ENCODE measurements at regions not wholly inside any gene's neighbourhood (a gene's known extent, or its start where the extent isn't known, plus 50 kb on each side); places are given as distances from the start of the nearest gene placed in this dataset.

DNA sequence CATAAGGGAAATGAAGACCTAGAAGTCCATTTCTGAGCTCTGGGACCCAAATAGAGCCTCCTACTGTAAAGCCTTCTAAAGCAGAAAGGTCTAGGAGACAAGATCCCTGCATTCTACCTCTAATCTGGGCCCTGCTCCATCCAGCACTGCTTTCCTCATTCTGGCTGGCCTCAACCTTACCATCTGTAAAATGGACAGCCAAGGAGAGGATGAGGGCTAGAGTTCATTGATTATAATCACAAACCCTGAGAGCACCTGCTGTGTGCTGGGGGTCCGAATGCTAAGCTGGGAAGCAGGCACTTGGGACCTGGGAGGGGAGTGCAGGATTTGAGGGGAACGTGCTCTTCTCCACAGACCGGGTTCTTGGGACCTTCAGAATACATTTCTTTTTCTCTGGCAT is 454.0 kb upstream of the ZMIZ1 start:
- DNase-seq (ENCODE audit: low spot score) = no peak
- in situ Hi-C loops (cut with HindIII; ENCODE audit: low sequenced_read_pairs) = no loop called here

DNA sequence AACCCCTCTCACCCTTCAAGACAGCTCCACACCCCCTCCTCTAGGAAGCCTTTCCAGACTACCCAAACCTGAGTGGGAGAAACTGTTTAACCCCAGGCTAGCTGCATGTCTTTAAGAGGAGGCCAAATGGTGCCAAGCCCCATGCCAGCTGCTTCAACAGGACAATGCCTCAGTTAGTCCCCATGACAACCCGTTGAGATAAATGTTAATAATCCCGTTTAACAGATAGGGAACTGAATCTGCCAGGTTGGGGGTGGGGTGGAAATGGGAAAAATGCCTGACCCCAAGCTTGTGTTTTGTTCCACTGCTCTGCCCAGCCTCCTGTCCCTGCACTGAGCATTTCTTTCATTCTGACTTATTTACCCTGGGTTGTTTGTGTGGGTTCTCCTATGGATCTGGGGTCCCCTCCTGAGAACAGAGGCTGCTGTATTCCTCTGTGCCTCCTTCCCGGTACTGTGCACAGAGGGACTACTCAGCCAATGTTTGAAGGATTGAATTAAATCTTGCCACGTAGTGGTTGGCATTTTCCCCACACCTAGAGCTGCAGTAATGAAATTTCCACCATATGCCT is 452.6 kb upstream of the ZMIZ1 start:
- in situ Hi-C loops (cut with HindIII; ENCODE audit: low sequenced_read_pairs) = no loop called here
- no peak for DNase-seq (ENCODE audit: low spot score)

DNA sequence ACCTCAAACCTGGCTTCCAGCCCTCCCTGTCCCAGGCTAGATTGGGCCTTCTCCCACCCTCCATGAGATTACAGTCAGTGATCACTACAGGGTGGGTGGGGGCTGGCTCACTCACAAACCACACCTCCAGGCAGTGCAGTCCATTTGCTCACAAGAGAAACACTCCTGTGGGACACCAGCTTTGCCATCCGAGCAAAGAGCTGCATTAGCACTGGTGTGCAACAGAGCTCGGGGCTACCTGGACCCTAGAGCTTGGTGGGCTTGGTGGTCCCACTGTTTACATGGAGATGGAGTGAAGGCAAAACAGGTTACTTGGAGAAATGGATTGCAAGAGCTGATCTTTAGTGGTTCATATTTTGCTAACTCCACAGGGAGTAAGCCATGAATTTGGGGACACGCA is 451.7 kb upstream of the ZMIZ1 start:
- no peak for DNase-seq (ENCODE audit: low spot score)
- in situ Hi-C loops (cut with HindIII; ENCODE audit: low sequenced_read_pairs) = no loop called here

DNA sequence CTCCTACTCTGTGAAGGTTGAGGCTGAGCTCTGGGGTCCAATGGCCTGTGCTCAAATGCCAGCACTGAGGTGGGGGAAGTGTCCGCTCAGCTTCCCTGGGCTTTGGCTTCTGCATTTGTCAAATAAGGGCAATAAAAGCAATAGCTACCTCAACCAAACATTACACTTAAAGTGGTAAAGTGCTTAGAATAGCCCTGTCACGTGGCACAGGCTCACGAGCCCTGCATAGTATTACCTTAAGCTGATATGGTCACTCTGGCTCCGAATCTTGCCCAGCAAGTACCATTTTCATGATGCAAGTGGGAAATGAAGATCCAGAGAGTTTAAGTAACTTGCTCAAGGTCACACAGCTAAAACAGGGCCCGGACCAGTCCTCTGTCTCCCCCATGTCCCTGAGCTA is 451.1 kb upstream of the ZMIZ1 start:
- in situ Hi-C loops (cut with HindIII; ENCODE audit: low sequenced_read_pairs) = no loop called here
- DNase-seq (ENCODE audit: low spot score) = no peak

DNA sequence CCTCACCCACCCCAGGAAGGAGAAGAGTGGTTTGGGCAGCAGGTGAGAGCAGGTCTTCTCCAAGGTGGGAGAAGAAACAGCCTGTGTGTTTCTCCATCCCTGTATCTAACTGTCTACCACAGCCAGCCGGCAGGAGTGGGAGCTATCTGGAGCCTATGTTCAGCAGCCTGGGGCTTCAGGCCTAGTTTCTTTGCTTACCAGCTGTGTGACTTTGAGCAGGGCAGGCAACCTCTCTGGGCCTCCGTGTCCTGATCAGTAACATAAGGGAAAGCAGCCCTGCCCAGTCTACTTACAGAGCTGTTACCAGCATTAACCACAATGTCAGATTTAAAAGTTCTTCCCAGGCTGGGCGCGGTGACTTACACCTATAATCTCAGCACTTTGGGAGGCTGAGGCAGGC is 450.7 kb upstream of the ZMIZ1 start:
- in situ Hi-C loops (cut with HindIII; ENCODE audit: low sequenced_read_pairs) = no loop called here

DNA sequence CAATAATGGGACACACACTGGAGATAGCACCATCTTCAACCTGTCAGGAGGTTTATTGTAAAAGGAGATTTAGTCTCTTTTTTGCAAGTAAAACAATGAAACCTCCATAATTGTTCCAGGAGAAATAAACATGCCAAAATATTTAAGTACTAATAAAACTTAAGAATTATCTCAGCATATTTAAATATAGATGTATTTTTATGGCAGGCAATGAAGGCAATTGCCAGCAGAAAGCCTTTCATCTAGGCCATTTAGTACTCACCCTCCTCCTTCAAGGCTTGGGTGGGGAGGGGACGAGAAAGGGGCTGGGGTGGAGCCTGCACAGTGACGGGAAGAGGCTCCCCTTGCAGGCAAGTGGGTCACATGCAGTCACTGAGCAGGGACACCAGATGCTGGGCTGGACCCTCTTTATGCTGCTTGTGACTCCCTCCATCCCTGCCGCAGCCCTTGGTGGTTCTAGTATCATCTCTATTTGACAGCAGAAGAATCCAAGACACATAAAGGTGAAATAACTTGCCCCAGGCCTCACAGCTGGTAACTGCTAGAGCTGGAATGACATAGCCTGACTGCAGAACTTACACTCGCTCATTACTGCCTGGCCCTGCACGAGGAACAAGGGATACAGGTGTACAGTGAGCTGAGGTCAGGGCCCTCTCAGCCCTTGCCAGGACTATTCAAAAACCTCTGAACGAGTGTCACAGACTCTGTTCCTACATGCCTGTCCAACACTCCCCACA is 449.5 kb upstream of the ZMIZ1 start:
- in situ Hi-C loops (cut with HindIII; ENCODE audit: low sequenced_read_pairs) = no loop called here
- no peak for DNase-seq (ENCODE audit: low spot score)

More for the DNA sequence above, 450.7 kb upstream of the ZMIZ1 start:
- DNase-seq (ENCODE audit: low spot score) = no peak

DNA sequence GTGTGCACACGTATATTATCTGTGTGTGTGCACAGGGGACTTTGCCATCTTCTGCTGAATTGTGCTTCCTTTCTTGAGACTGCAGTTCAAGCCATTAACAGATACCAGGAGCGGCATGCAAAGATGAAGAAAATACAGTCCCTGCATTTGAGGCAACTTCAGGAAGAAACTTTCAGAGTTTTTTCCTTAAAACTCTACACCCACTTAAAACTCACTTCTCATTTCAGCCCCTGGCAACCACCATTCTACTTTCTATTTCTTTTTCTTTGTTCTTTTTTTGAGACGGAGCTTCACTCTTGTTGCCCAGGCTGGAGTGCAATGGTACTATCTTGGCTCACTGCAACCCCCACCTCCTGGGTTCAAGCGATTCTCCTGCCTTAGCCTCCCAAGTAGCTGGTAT is 448.9 kb upstream of the ZMIZ1 start:
- in situ Hi-C loops (cut with HindIII; ENCODE audit: low sequenced_read_pairs) = no loop called here
- no peak for DNase-seq (ENCODE audit: low spot score)

DNA sequence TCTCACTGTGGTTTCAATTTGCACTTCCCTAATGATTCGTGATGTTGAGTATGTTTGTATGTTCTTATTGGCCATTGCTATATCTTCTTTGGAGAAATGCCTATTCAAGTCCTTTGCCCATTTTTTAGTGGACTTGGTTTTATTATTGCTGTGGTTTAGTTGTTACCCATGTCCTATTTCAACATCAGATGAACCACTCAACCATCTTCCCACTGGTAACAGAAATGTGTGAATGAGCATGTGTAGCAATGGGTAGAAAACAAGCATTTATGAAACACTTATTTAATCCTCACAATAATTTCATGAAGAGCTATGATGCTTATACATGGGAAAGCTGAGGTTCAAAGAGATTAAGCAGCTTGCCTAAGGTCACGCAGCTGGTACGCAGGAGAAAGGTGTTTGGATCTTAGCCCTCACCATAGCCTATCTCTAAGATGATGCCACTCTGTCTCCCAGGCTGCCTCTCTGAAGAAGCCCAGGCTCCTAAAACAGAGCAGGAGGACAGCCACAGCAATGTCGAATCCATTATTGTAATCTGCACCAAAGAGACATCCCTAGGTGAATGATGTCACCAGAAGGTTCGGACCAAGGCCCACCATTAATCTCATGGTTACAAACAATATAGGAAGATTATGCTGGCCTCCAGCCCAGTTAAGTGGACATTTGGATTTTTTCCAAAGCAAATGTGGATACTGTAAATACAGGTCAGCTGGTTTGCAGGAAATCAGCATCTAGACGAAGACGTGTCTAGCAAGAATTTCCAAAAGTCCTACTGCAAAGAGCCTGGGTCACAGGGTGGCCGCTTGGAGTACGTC is 447.6 kb upstream of the ZMIZ1 start:
- DNase-seq (ENCODE audit: low spot score) = no peak

DNA sequence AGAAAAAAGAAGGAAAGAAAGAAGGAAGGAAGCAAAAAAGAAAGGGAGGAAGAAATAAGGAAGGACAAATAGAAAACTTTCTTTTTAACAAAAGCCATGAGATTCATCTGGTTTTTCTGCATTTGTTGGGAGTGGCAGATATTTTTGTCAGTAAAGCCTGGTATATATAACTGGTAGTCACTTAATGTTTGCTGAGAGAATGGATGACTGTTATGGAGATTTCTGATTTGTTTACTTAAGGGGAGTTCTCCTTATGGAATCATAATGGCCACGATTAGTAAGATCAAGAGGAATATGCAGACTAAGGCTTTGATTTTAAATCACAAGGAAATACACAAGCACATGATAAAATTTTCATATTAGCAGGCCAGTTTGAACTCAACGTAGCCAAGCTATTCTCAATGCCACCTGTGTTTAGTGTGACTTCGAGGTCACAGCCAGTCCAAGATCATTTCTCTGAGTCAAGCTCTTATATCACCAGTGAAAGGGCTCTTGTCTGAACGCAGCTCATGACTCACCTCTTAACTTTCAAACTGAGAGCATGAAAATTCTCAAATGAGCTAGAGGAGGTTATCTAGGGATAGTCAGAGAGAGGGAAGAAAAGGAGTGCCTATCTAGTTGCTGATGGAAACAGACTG is 445.1 kb upstream of the ZMIZ1 start:
- no peak for DNase-seq (ENCODE audit: low spot score)
- in situ Hi-C loops (cut with HindIII; ENCODE audit: low sequenced_read_pairs) = no loop called here

More for the DNA sequence above, 447.6 kb upstream of the ZMIZ1 start:
- in situ Hi-C loops (cut with HindIII; ENCODE audit: low sequenced_read_pairs) = no loop called here

DNA sequence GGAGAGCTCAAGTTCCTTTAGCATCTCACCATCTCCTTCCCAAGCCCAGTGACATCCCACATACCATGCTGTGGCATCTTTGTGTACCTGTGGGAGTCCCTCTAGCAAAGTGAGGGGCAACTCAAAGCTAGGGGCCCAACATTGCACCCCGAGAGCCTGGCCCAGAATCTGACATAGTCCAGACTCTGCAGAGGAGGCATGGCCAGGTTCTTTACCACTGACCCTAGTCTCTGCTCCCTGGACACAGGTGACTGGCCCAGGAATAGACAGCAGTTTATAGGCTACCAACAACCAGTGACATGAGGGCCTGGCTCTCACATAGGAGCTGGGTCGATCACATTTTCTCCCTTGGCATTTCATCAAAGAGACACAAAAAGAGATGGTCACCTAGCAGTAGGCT is 444.0 kb upstream of the ZMIZ1 start:
- in situ Hi-C loops (cut with HindIII; ENCODE audit: low sequenced_read_pairs) = no loop called here
- no peak for DNase-seq (ENCODE audit: low spot score)

DNA sequence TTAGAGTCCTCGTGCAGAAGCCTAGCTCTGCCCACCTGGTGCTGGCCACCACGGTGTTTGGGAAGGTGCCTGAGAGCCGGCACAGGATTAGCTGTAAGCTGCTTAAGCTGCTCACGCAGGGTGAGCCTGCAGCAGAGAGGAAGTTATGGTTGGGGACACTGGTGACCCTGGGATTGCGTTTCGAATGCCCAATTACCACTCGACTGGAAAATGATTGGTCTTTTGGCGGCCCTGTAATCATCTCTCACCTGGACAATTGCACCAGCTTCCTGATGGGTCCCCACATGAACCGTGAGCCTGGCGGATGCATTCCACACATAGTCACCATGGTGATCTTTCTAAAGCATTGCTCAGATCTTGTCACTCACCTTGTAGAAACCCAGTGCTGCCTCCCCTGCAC is 442.3 kb upstream of the ZMIZ1 start:
- in situ Hi-C loops (cut with HindIII; ENCODE audit: low sequenced_read_pairs) = no loop called here
- peak; percentile 93 for DNase-seq (ENCODE audit: low spot score)

DNA sequence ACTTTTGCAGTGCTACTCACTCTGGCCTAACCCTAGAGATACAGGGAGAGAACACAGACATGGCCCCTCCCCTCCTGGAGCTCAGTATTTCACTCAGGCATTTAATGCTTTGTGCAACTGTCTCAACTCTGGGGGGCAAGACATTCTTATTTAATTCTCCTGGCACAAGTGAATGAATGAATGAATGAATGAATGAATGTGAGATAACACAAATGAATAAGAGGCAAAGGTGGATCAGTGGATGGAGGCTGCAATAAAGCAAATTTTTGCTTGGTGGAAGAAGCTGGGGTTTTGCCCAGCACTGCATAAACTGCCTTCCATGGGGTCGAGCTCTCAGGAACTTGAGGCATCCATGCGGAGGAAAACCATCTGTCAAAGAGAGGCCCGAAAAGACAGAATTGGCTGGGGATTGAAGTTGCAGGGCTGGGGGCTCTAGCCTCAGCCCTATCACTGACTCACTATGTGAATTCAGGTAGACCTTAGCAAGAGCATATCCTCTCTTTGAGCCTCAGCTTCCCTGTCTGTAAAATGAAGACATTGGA is 441.4 kb upstream of the ZMIZ1 start:
- in situ Hi-C loops (cut with HindIII; ENCODE audit: low sequenced_read_pairs) = no loop called here
- DNase-seq (ENCODE audit: low spot score) = peak; percentile 89

DNA sequence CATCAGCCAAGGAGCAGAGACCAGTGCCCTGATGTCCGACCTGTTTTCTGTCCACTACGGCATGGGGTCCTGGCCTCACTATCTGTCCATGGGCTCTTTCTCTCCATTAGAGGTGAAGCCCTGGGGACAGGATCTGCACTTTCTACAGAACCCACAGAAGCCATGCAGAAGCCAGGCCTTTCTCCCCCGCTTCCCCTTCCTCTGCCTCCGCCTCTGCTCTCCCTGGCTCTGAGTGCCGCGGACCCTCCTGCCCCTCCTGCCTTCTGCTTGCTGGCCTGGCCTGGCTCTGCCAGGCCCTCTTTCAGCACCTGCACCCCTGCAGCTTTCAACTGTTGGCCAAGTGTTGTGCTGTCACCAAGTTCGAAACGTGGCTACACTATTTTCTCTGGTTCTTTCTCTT is 439.8 kb upstream of the ZMIZ1 start:
- DNase-seq (ENCODE audit: low spot score) = no peak
- in situ Hi-C loops (cut with HindIII; ENCODE audit: low sequenced_read_pairs) = no loop called here

DNA sequence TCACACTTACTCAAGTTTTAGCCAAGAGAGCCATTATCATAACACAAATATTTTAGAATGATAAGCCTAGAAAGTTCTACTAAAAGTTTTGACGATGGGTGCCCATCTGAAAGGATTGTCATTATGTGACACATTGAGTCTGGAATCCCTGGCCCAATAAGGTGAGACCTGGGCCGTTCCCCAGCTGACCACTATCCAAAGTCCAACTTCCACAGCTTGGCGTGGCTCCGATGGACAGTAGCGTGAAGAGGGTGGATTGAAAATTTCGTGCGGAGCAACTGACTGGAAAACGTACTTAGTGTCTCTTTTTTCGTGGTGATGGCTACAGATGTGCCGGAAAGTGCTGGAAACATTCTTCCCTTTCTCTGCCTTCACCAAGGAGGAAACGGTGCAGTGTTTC is 439.0 kb upstream of the ZMIZ1 start:
- DNase-seq (ENCODE audit: low spot score) = no peak
- in situ Hi-C loops (cut with HindIII; ENCODE audit: low sequenced_read_pairs) = no loop called here

DNA sequence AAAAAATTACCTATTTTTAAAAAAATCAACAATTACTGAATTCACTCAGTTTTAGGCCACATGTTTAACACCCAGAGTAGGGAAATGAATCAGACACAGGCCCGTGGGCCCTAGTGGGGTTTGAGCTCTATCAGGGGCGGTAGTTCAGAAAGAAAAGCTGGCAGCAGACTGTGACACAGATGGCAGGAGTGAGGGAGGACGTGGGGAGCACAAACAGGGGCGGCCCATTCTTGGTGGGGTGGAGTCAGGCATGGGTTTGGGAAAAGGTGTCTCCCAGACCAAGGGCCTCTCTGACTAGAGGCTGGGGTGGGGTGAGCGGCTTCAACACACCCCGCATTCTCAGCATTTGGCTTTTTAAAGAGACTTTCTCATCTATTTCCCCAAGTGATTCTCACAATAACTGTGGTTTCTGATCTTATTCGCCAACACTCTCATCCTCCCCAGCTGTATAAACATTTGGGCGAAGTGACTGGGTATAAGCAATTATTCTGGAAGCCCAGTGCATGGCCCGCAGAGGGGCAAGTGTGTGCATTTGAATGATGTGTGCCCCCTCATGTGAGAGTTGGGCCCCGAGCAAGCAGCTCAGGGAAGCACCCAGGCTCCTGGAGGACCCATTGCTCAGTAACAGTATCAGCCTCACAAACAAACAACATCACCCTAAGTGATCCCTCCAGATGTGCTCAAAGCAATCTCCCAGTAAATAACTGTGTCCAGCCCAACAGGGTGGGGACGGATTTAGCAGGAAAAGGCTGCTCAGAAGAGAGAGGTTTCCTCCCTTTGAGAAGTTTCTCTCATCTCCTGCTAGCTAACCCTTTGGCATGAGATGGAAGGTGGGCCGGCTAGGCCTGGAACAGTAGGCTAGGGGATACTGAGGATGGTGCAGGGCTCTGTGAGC is 437.6 kb upstream of the ZMIZ1 start:
- in situ Hi-C loops (cut with HindIII; ENCODE audit: low sequenced_read_pairs) = no loop called here
- DNase-seq (ENCODE audit: low spot score) = peak; percentile 59

DNA sequence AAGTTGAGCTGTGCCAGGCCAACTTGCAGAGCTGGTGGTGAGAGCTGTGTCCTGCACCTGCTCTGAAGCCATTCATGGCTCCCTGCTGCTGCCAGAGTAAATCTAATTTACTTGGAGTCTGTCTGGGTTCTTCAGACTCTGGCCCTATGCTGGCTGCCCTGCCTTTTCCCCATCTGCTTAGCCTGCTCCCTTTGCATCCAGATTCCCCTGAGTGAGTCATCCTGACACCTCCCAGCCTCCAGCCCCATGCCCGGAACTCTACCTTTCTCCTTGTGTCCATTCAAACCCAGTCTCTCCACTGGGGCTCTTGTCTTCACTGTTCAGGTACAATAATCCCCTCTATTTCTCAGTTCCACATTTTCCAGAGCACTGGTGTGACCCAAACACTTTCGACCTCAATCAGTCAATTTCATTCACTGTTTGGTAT is 434.4 kb upstream of the ZMIZ1 start:
- DNase-seq (ENCODE audit: low spot score) = peak; percentile 54
- in situ Hi-C loops (cut with HindIII; ENCODE audit: low sequenced_read_pairs) = no loop called here

DNA sequence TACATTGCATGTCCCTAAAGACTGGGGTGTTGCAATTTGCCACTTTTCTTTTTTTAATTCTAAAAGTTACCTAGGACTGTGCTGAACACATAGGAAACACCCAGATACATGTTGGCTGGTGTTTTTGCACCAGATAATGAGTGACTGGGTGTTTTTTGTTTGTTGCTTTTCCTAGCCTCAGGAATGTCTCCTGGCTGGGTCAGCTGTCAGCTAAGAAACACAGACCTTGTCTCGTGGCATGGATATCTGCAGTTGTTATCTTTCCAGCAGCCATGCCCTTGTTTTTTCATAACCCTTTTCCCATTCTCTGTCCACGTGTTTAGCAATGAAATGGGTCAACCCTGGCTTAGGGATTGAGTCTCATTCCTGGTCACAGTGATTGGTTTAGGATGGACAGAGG is 433.9 kb upstream of the ZMIZ1 start:
- in situ Hi-C loops (cut with HindIII; ENCODE audit: low sequenced_read_pairs) = no loop called here
- DNase-seq (ENCODE audit: low spot score) = no peak

DNA sequence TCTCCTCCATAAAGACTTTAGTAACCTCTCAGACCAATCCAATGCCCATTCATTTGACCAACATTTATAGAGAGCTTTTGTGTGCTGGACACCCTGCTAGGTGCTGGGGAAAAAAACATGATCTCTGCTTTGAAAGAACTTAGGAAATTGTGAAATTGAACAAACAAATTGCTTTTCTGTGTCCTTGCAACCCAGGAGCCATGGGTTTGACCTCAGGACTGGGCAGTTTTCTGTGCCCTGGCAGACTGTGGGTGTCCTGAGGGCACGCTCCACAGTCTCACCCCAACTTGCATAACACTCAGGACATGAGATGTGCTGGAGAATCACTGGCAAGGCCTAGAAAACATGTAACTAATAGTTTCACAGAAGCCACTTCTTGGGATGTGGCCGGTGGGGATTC is 429.1 kb upstream of the ZMIZ1 start:
- in situ Hi-C loops (cut with HindIII; ENCODE audit: low sequenced_read_pairs) = no loop called here
- DNase-seq (ENCODE audit: low spot score) = no peak
